Activated CD8-positive, alpha-beta memory T cell treated with anti-CD3 and anti-CD28 coated beads, Interleukin-2, amount 10 ng/mL, durations not matched to agents 7 days and 5 days (primary cell): ENCODE measurements at regions not wholly inside any gene's neighbourhood (a gene's known extent, or its start where the extent isn't known, plus 50 kb on each side); places are given as distances from the start of the nearest gene placed in this dataset.
"Not testable (repeated sequence)": the region's sequence is repeated elsewhere in the genome, so short reads cannot be mapped to it uniquely, and the experiment has no call there.

ENCODE experiments used
- ATAC-seq: fragments of 150-1000 bp; cut with Tn5 transposase; one replicate; pipeline ENCODE4 v1.10.0; 2021; ENCODE audit warnings: moderate library complexity
- CTCF ChIA-PET: fragments of 350-600 bp; sonication (Branson Sonifier 250); formaldehyde crosslinking; loops from one replicate; lab custom pipeline; 2021; ENCODE audit warnings: antibody characterized with exemption; lab: Charles Lee
- DNase-seq: peaks from one replicate; pipeline ENCODE4 v3.0.0-alpha.2; 2020
- H3K27ac Mint-ChIP-seq: one replicate; pipeline ENCODE4 v1.8.0; 2021; ENCODE audit warnings: mild to moderate bottlenecking, mixed read lengths
- H3K27me3 Mint-ChIP-seq: one replicate; pipeline ENCODE4 v1.8.0; 2021; ENCODE audit warnings: mixed read lengths
- H3K36me3 Mint-ChIP-seq: one replicate; pipeline ENCODE4 v1.8.0; 2021; ENCODE audit warnings: mild to moderate bottlenecking, mixed read lengths
- H3K4me1 Mint-ChIP-seq: one replicate; pipeline ENCODE4 v1.8.0; 2021; ENCODE audit warnings: mixed read lengths
- H3K4me3 Mint-ChIP-seq: one replicate; pipeline ENCODE4 v1.8.0; 2021; ENCODE audit warnings: mild to moderate bottlenecking, moderate library complexity, mixed read lengths
- H3K9me3 Mint-ChIP-seq: one replicate; pipeline ENCODE4 v1.8.0; 2022; ENCODE audit warnings: low read depth, mixed read lengths

GRCh38 chr11:33986597-33987501 lies 64.7 kb upstream of the CAPRIN1 start:
- not testable (repeated sequence) for H3K36me3 Mint-ChIP-seq, H3K4me3 Mint-ChIP-seq, ATAC-seq, H3K9me3 Mint-ChIP-seq, H3K27ac Mint-ChIP-seq, DNase-seq, H3K27me3 Mint-ChIP-seq, H3K4me1 Mint-ChIP-seq
- CTCF ChIA-PET, result interaction anchor here (0.7 to 3.3 kb wide), 17 partner anchors 8 to 510 kb away, joined by 3 to 37 read pairs (median 4); no protein-coding TSS in a partner anchor

- Mint-ChIP-seq H3K36me3 (no peaks in the 10 kb centered on the region), H3K27ac (no peak overlapping the region), H3K9me3 (no peaks in the 10 kb centered on the region), H3K4me1 (no peaks in the 10 kb centered on the region), H3K27me3 (peaks cover 14% of the 10 kb centered on the region), H3K4me3 (no peak overlapping the region)
- ATAC-seq (no peak), DNase-seq (no peak)
- CTCF ChIA-PET, result no interaction called here
Observed at GRCh38 chr11:33984682-33985389, 66.7 kb upstream of the CAPRIN1 start.

GRCh38 chr11:33982661-33983060 lies 68.9 kb upstream of the CAPRIN1 start:
- peaks cover 17% of the 10 kb centered on the region for H3K27me3 Mint-ChIP-seq
- DNase-seq, result no peak
- no peak overlapping the region for H3K27ac Mint-ChIP-seq
- no peaks in the 10 kb centered on the region for H3K4me1 Mint-ChIP-seq
- H3K4me3 Mint-ChIP-seq, result no peak overlapping the region
- no peaks in the 10 kb centered on the region for H3K9me3 Mint-ChIP-seq
- H3K36me3 Mint-ChIP-seq, result no peaks in the 10 kb centered on the region
- CTCF ChIA-PET, result interaction anchor here (1.2 kb wide), 1 partner anchor 125 kb away, joined by 3 read pairs; no protein-coding TSS in a partner anchor
- ATAC-seq, result no peak

- Mint-ChIP-seq H3K27me3 (peaks cover 17% of the 10 kb centered on the region), H3K4me3 (no peak overlapping the region), H3K27ac (no peak overlapping the region), H3K9me3 (no peaks in the 10 kb centered on the region), H3K36me3 (no peaks in the 10 kb centered on the region), H3K4me1 (no peaks in the 10 kb centered on the region)
- CTCF ChIA-PET, result no interaction called here
- ATAC-seq (no peak), DNase-seq (no peak)
Observed at GRCh38 chr11:33980897-33981296, 70.6 kb upstream of the CAPRIN1 start.

- CTCF ChIA-PET, result interaction anchor here (1.1 to 1.5 kb wide), 3 partner anchors 9 to 171 kb away, joined by 3 to 8 read pairs (median 8); no protein-coding TSS in a partner anchor
- Mint-ChIP-seq H3K9me3 (no peaks in the 10 kb centered on the region), H3K4me1 (no peaks in the 10 kb centered on the region), H3K27me3 (peaks cover 21% of the 10 kb centered on the region), H3K4me3 (no peak overlapping the region), H3K36me3 (no peaks in the 10 kb centered on the region), H3K27ac (no peak overlapping the region)
- ATAC-seq (no peak), DNase-seq (no peak)
Observed at GRCh38 chr11:33978376-33978775, 73.2 kb upstream of the CAPRIN1 start.

- Mint-ChIP-seq H3K27ac (no peak overlapping the region), H3K9me3 (no peaks in the 10 kb centered on the region), H3K4me1 (no peaks in the 10 kb centered on the region), H3K27me3 (peaks cover 24% of the 10 kb centered on the region), H3K4me3 (no peak overlapping the region), H3K36me3 (no peaks in the 10 kb centered on the region)
- DNase-seq (no peak), ATAC-seq (no peak)
- CTCF ChIA-PET, result interaction anchor here (1.1 to 1.2 kb wide), 2 partner anchors 10 to 171 kb away, joined by 3 to 8 read pairs; no protein-coding TSS in a partner anchor
Observed at GRCh38 chr11:33977676-33978075, 73.9 kb upstream of the CAPRIN1 start.

GRCh38 chr11:33976495-33977199 lies 74.9 kb upstream of the CAPRIN1 start:
- ATAC-seq (no peak), DNase-seq (no peak)
- CTCF ChIA-PET, result interaction anchor here (1.2 kb wide), 1 partner anchor 16 kb away, joined by 3 read pairs; no protein-coding TSS in a partner anchor
- Mint-ChIP-seq H3K27ac (no peak overlapping the region), H3K9me3 (no peaks in the 10 kb centered on the region), H3K4me1 (no peaks in the 10 kb centered on the region), H3K36me3 (no peaks in the 10 kb centered on the region), H3K27me3 (peaks cover 28% of the 10 kb centered on the region), H3K4me3 (no peak overlapping the region)

- Mint-ChIP-seq H3K4me3 (no peak overlapping the region), H3K27me3 (peaks cover 28% of the 10 kb centered on the region), H3K36me3 (no peaks in the 10 kb centered on the region), H3K4me1 (no peaks in the 10 kb centered on the region), H3K27ac (no peak overlapping the region), H3K9me3 (no peaks in the 10 kb centered on the region)
- CTCF ChIA-PET, result no interaction called here
- DNase-seq (no peak), ATAC-seq (no peak)
Observed at GRCh38 chr11:33974804-33975203, 76.7 kb upstream of the CAPRIN1 start.

GRCh38 chr11:33971530-33971929 lies 79.7 kb upstream of the LMO2 start:
- not testable (repeated sequence) for H3K4me1 Mint-ChIP-seq, ATAC-seq, H3K36me3 Mint-ChIP-seq, H3K4me3 Mint-ChIP-seq, DNase-seq, H3K27ac Mint-ChIP-seq, H3K9me3 Mint-ChIP-seq
- H3K27me3 Mint-ChIP-seq, result peaks cover 30% of the 10 kb centered on the region
- CTCF ChIA-PET, result interaction anchor here (1.0 kb wide), 1 partner anchor 16 kb away, joined by 3 read pairs; no protein-coding TSS in a partner anchor

GRCh38 chr11:33970984-33971466 lies 79.1 kb upstream of the LMO2 start:
- no peak overlapping the region for H3K4me3 Mint-ChIP-seq
- no peak for DNase-seq
- no peaks in the 10 kb centered on the region for H3K36me3 Mint-ChIP-seq
- no peak for ATAC-seq
- peaks cover 31% of the 10 kb centered on the region for H3K27me3 Mint-ChIP-seq
- no peaks in the 10 kb centered on the region for H3K9me3 Mint-ChIP-seq
- no peak overlapping the region for H3K27ac Mint-ChIP-seq
- CTCF ChIA-PET, result interaction anchor here (1.0 kb wide), 2 partner anchors 16 to 26 kb away, joined by 3 read pairs; no protein-coding TSS in a partner anchor
- no peaks in the 10 kb centered on the region for H3K4me1 Mint-ChIP-seq

GRCh38 chr11:33967451-33967850 lies 75.6 kb upstream of the LMO2 start:
- no peaks in the 10 kb centered on the region for H3K9me3 Mint-ChIP-seq
- H3K4me1 Mint-ChIP-seq, result no peaks in the 10 kb centered on the region
- H3K27ac Mint-ChIP-seq, result no peak overlapping the region
- DNase-seq (no peak), ATAC-seq (no peak)
- no peak overlapping the region for H3K4me3 Mint-ChIP-seq
- H3K27me3 Mint-ChIP-seq, result peaks cover 44% of the 10 kb centered on the region
- CTCF ChIA-PET, result no interaction called here
- H3K36me3 Mint-ChIP-seq, result no peaks in the 10 kb centered on the region

GRCh38 chr11:33965032-33965431 lies 73.2 kb upstream of the LMO2 start:
- Mint-ChIP-seq H3K36me3 (no peaks in the 10 kb centered on the region), H3K4me1 (no peaks in the 10 kb centered on the region), H3K27ac (no peak overlapping the region), H3K4me3 (no peak overlapping the region), H3K9me3 (no peaks in the 10 kb centered on the region), H3K27me3 (peaks cover 36% of the 10 kb centered on the region)
- no peak for DNase-seq
- CTCF ChIA-PET, result no interaction called here
- ATAC-seq, result no peak

GRCh38 chr11:33959855-33960400 lies 68.1 kb upstream of the LMO2 start:
- Mint-ChIP-seq H3K36me3 (no peaks in the 10 kb centered on the region), H3K9me3 (no peaks in the 10 kb centered on the region), H3K4me3 (no peak overlapping the region), H3K27me3 (peaks cover 23% of the 10 kb centered on the region), H3K4me1 (no peaks in the 10 kb centered on the region), H3K27ac (no peak overlapping the region)
- DNase-seq (no peak), ATAC-seq (no peak)
- CTCF ChIA-PET, result no interaction called here
